K562 (cell line): ENCODE measurements at regions not wholly inside any gene's neighbourhood (a gene's known extent, or its start where the extent isn't known, plus 50 kb on each side); places are given as distances from the start of the nearest gene placed in this dataset.

Source experiments
- ATAC-seq: fragments of 200-7000 bp; cut with Tn5 transposase; 3 replicates; pipeline ENCODE4 v1.9.1; 2020; ENCODE audit warnings: moderate library complexity
- BruUV-seq: library from RNA; stranded (reverse); fragments of 400-500 nt; replicated peaks from 2 replicates; lab custom pipeline; 2021; lab: Mats Ljungman, UMichigan
- CTCF ChIA-PET: fragments of 300-600 bp; formaldehyde crosslinking; extraction: SDS; loops from one replicate; lab custom pipeline; 2021; ENCODE audit warnings: low intra/inter-chr PET ratio; lab: Yijun Ruan, JAX
- POLR2A ChIA-PET: fragments of 300-600, 350-650 bp; sonication (Branson Sonifier 250); formaldehyde crosslinking; extraction: SDS; loops from one replicate; lab custom pipeline; 2021; ENCODE audit warnings: antibody characterized with exemption, inconsistent platforms; lab: Yijun Ruan, JAX
- DNase-seq, 4 experiments: peaks; one replicate each; pipeline versions ENCODE4 v3.0.0 to v3.0.0-alpha.2; 2011 to 2018; ENCODE audit warnings: low spot score in 3 of 4, mixed read lengths in 3 of 4; ENCODE audit errors: extremely low read depth in 1 of 4
- FAIRE-seq: peaks from 2 replicates; lab custom pipeline; 2011; peaks lifted over from hg19 to GRCh38; lab: Jason Lieb, UNC
- H2AFZ ChIP-seq: 2 replicates; pipeline ENCODE4 v1.6.0; 2011; ENCODE audit warnings: low read depth, low read length, control low read depth, inconsistent platforms
- H3K27ac ChIP-seq: fragments of 200-600 bp; 3 replicates; pipeline ENCODE4 v1.8.0; 2011; ENCODE audit warnings: low read depth, mild to moderate bottlenecking, control low read depth, inconsistent platforms, low read length, moderate library complexity, mixed read lengths; ENCODE audit errors: extremely low read depth
- H3K27me3 ChIP-seq, 2 experiments: fragments of 300-600 bp in 1 of 2; 2 replicates in 1 of 2; 3 replicates in 1 of 2; pipeline versions ENCODE4 v1.6.0 to v1.8.0; 2011; ENCODE audit warnings: inconsistent platforms in 2 of 2, low read length in 2 of 2, mild to moderate bottlenecking in 1 of 2, mixed read lengths in 1 of 2, moderate library complexity in 1 of 2; ENCODE audit not compliant: control insufficient read depth in 2 of 2, insufficient read depth in 2 of 2
- H3K36me3 ChIP-seq: fragments of 300-600 bp; 3 replicates; pipeline ENCODE4 v1.8.0; 2011; ENCODE audit warnings: mild to moderate bottlenecking, low read length, inconsistent platforms; ENCODE audit not compliant: control insufficient read depth, insufficient read depth
- H3K4me1 ChIP-seq, 2 experiments: fragments of 200-600 bp in 1 of 2; replicated peaks in 1 of 2; 2 replicates in 1 of 2; 3 replicates in 1 of 2; pipeline versions ENCODE4 v1.5.1 to v1.8.0; 2011; ENCODE audit warnings: inconsistent platforms in 2 of 2, low read length in 2 of 2, mild to moderate bottlenecking in 1 of 2, mixed read lengths in 1 of 2, moderate library complexity in 1 of 2; ENCODE audit not compliant: control insufficient read depth in 2 of 2, insufficient read depth in 2 of 2
- H3K4me2 ChIP-seq: 2 replicates; pipeline ENCODE4 v1.6.1; 2011; ENCODE audit warnings: low read length, control low read depth, inconsistent platforms, mixed read lengths; ENCODE audit not compliant: insufficient read depth
- H3K4me3 ChIP-seq: fragments of 200-600 bp; sonication (generic), shearing (Covaris generic); 2 replicates; pipeline ENCODE4 v1.5.1; 2016; ENCODE audit warnings: control low read depth, inconsistent platforms
- H3K79me2 ChIP-seq: fragments of 200-600 bp; 3 replicates; pipeline ENCODE4 v1.8.0; 2011; ENCODE audit warnings: low read length, inconsistent platforms; ENCODE audit not compliant: control insufficient read depth, insufficient read depth
- H3K9ac ChIP-seq, 2 experiments: 2 replicates each; pipeline versions ENCODE4 v1.6.0 to v1.6.1; 2011; ENCODE audit warnings: low read depth in 2 of 2, low read length in 2 of 2, control low read depth in 1 of 2, inconsistent platforms in 1 of 2, mild to moderate bottlenecking in 1 of 2, mixed read lengths in 1 of 2; ENCODE audit not compliant: insufficient read depth in 1 of 2
- H3K9me1 ChIP-seq: one replicate; pipeline ENCODE4 v1.6.0; 2011; ENCODE audit warnings: inconsistent platforms, mild to moderate bottlenecking, low read length, moderate library complexity; ENCODE audit not compliant: control insufficient read depth, insufficient read depth
- H3K9me3 ChIP-seq: replicated peaks from 2 replicates; pipeline ENCODE4 v1.5.1; 2011; ENCODE audit warnings: low read depth, low read length, inconsistent platforms; ENCODE audit not compliant: control insufficient read depth, insufficient read depth
- H4K20me1 ChIP-seq: replicated peaks from 2 replicates; pipeline ENCODE4 v1.6.1; 2011; ENCODE audit warnings: low read length, inconsistent platforms, mixed read lengths; ENCODE audit not compliant: control insufficient read depth, insufficient read depth
- ARID1B ChIP-seq: fragments of 450-650 bp; IDR thresholded peaks from 2 replicates; pipeline ENCODE4 v1.6.1; 2016; ENCODE audit warnings: antibody characterized with exemption, mild to moderate bottlenecking, inconsistent platforms
- CBX3 ChIP-seq, 2 experiments: IDR thresholded peaks; 1 replicate in 1 of 2; 2 replicates in 1 of 2; pipeline ENCODE4 v1.6.1; 2012; ENCODE audit warnings: inconsistent platforms in 2 of 2, low read length in 2 of 2, borderline replicate concordance in 1 of 2, control low read depth in 1 of 2
- CHCHD3 ChIP-seq: fragments of 250-450 bp; sonication (Bioruptor Pico); IDR thresholded peaks from 2 replicates; pipeline ENCODE4 v2.1.2; 2022; ENCODE audit warnings: mild to moderate bottlenecking
- EP300 ChIP-seq: IDR thresholded peaks from 2 replicates; pipeline ENCODE4 v1.6.1; 2012; ENCODE audit warnings: low read length, improper control_type of control experiment
- HLTF ChIP-seq: fragments of 450-650 bp; IDR thresholded peaks from 2 replicates; pipeline ENCODE4 v1.6.1; 2016
- HNRNPK ChIP-seq: fragments of 200-400 bp; formaldehyde crosslinking; IDR thresholded peaks from one replicate; pipeline ENCODE4 v1.6.1; 2018; ENCODE audit warnings: mild to moderate bottlenecking, low read depth, low read length; ENCODE audit not compliant: poor library complexity, severe bottlenecking
- KLF13 ChIP-seq: fragments of 450-650 bp; IDR thresholded peaks from 2 replicates; pipeline ENCODE4 v1.6.1; 2016; ENCODE audit warnings: missing genetic modification characterization, low read depth, mild to moderate bottlenecking, missing compliant biosample characterization, moderate library complexity, borderline replicate concordance
- MAX ChIP-seq: sonication (generic); formaldehyde crosslinking; IDR thresholded peaks from 2 replicates; pipeline ENCODE4 v1.9.0; 2022; ENCODE audit warnings: mild to moderate bottlenecking, missing genetic modification reagents
- NCOA2 ChIP-seq, 2 experiments: fragments of 450-650 bp; IDR thresholded peaks; 2 replicates each; pipeline ENCODE4 v1.6.1; 2018; ENCODE audit warnings: mild to moderate bottlenecking in 2 of 2, moderate library complexity in 1 of 2; ENCODE audit not compliant: partially characterized antibody in 2 of 2
- NR2F6 ChIP-seq: fragments of 450-650 bp; formaldehyde crosslinking; IDR thresholded peaks from 2 replicates; pipeline ENCODE4 v1.4.0; 2020; ENCODE audit warnings: mild to moderate bottlenecking
- POLR3G ChIP-seq: IDR thresholded peaks from 2 replicates; pipeline ENCODE4 v1.6.1; 2011; ENCODE audit not compliant: insufficient read length, insufficient replicate concordance; ENCODE audit errors: extremely low read depth
- RBM14 ChIP-seq: fragments of 200-400 bp; formaldehyde crosslinking; IDR thresholded peaks from 2 replicates; pipeline ENCODE4 v1.6.1; 2018; ENCODE audit warnings: low read depth, mild to moderate bottlenecking, low read length, moderate library complexity, borderline replicate concordance; ENCODE audit not compliant: insufficient read depth
- RFX5 ChIP-seq: IDR thresholded peaks from 2 replicates; pipeline ENCODE4 v1.6.1; 2011; ENCODE audit warnings: low read depth, mild to moderate bottlenecking, improper control_type of control experiment, low read length
- RFX7 ChIP-seq: fragments of 250-450 bp; sonication (Bioruptor Pico); IDR thresholded peaks from 2 replicates; pipeline ENCODE4 v1.5.1; 2021; ENCODE audit warnings: mild to moderate bottlenecking
- SAFB2 ChIP-seq: fragments of 200-400 bp; formaldehyde crosslinking; IDR thresholded peaks from 2 replicates; pipeline ENCODE4 v1.6.1; 2018; ENCODE audit warnings: borderline replicate concordance, low read length, low read depth, moderate library complexity; ENCODE audit not compliant: severe bottlenecking
- SP1 ChIP-seq: sonication (generic); formaldehyde crosslinking; IDR thresholded peaks from 2 replicates; pipeline ENCODE4 v1.8.1; 2022; ENCODE audit warnings: mild to moderate bottlenecking, missing genetic modification reagents
- TAF7 ChIP-seq: fragments of 450-650 bp; IDR thresholded peaks from 2 replicates; pipeline ENCODE4 v1.6.1; 2016; ENCODE audit warnings: missing genetic modification characterization, missing compliant biosample characterization
- TAL1 ChIP-seq: fragments of 450-650 bp; IDR thresholded peaks from 2 replicates; pipeline ENCODE4 v1.6.1; 2016; ENCODE audit warnings: mild to moderate bottlenecking
- TEAD2 ChIP-seq: fragments of 450-650 bp; IDR thresholded peaks from 2 replicates; pipeline ENCODE4 v1.6.1; 2016; ENCODE audit warnings: missing genetic modification characterization, control low read depth, missing compliant biosample characterization
- ZC3H8 ChIP-seq: fragments of 450-650 bp; IDR thresholded peaks from 2 replicates; pipeline ENCODE4 v1.6.1; 2017
- ZFP36 ChIP-seq: fragments of 150-350 bp; IDR thresholded peaks from 2 replicates; pipeline ENCODE4 v1.6.1; 2018; ENCODE audit warnings: low read length, low read depth; ENCODE audit not compliant: partially characterized antibody
- ZFPM2 ChIP-seq: fragments of 250-450 bp; sonication (Bioruptor Pico); IDR thresholded peaks from 2 replicates; pipeline ENCODE4 v1.5.1; 2022; ENCODE audit warnings: mild to moderate bottlenecking
- ZNF134 ChIP-seq: fragments of 250-450 bp; sonication (Bioruptor Pico); conservative IDR thresholded peaks from 2 replicates; pipeline ENCODE4 v1.4.0; 2020
- ZNF165 ChIP-seq: fragments of 250-450 bp; sonication (Bioruptor Pico); IDR thresholded peaks from 2 replicates; pipeline ENCODE4 v1.4.0; 2020; ENCODE audit warnings: borderline replicate concordance
- ZNF561 ChIP-seq: fragments of 450-650 bp; formaldehyde crosslinking; conservative IDR thresholded peaks from 2 replicates; pipeline ENCODE4 v1.4.0; 2020; ENCODE audit warnings: mild to moderate bottlenecking, moderate library complexity
- ZNF77 ChIP-seq: fragments of 250-450 bp; sonication (Bioruptor Pico); IDR thresholded peaks from 2 replicates; pipeline ENCODE4 v1.5.0; 2020
- WGBS: fragments of 100-300 bp; shearing (Covaris generic); methylation state at CpG from one replicate; pipeline ENCODE4 v1.1.6; 2016; ENCODE audit warnings: low coverage, mixed read lengths; ENCODE audit not compliant: insufficient coverage; ENCODE audit errors: missing lambda C conversion rate; 5-methylcytosine and 5-hydroxymethylcytosine counted together
- in situ Hi-C: fragments of 300-500 bp; cut with MboI; formaldehyde crosslinking; loops from 4 replicates; pipeline ENCODE4 v1.15.0; 2018; ENCODE audit warnings: inconsistent platforms, mixed read lengths
- intact Hi-C: fragments of 100-400 bp; cut with micrococcal nuclease; formaldehyde crosslinking; loops from 2 replicates; pipeline ENCODE4 v1.14.2; 2022
- TF ChIP-seq, protein P1 (sequence below): fragments of 450-650 bp; formaldehyde crosslinking; IDR thresholded peaks from 2 replicates; pipeline ENCODE4 v1.4.0; 2020; ENCODE audit warnings: mild to moderate bottlenecking, moderate library complexity

- no peaks in the 10 kb centered on the region for H3K9me1 ChIP-seq
- no peak overlapping the region; the same call in 2 of the 3 replicates for H3K27ac ChIP-seq
- H3K4me3 ChIP-seq = no peak overlapping the region
- no peaks in the 10 kb centered on the region for H3K36me3 ChIP-seq
- in situ Hi-C loops = no loop called here
- no peak overlapping the region for H3K9ac ChIP-seq
- intact Hi-C loops = no loop called here
- no peak overlapping the region for H3K4me2 ChIP-seq
- H2AFZ ChIP-seq = 0 out of 2 replicates have a peak overlapping the region, but pooled peaks have one; percentile 4
- H3K27me3 ChIP-seq = no peaks in the 10 kb centered on the region
- BruUV-seq = no TSS peak
- FAIRE-seq (no peak), ATAC-seq (peak; percentile 67), DNase-seq (peak in 2 of 4 experiments; percentile 31 to 59)
- 0% methylated on average over 8 of the region's 8 CpGs for WGBS
- no peaks in the 10 kb centered on the region for H3K79me2 ChIP-seq
- H3K4me1 ChIP-seq = peaks cover 0 to 4% of the 10 kb centered on the region in 2 experiments; a peak in 2 of 5 replicates
- no peaks in the 10 kb centered on the region for H4K20me1 ChIP-seq
- H3K9me3 ChIP-seq = no peaks in the 10 kb centered on the region
- POLR2A ChIA-PET = interaction anchor here (0.9 kb wide), 1 partner anchor 26 kb away, joined by 3 read pairs; no protein-coding TSS in a partner anchor
- CTCF ChIA-PET = no interaction called here
- no peak for TF ChIP-seq RFX7 (CRISPR knock-in tag)
- TF ChIP-seq NR2F6 (CRISPR knock-in tag) = no peak
- TF ChIP-seq EP300 = peak; percentile 22; the same call in 1 of the 2 replicates
- TF ChIP-seq KLF13 (tag) = no peak
- TF ChIP-seq SAFB2 = no peak
- no peak for TF ChIP-seq ZFP36
- no peak for TF ChIP-seq CBX3 (IDR thresholded peaks at IDR 0.05; ENCODE audit: borderline replicate concordance in 1 of 2, low read length in 2 of 2)
- TF ChIP-seq CHCHD3 (CRISPR knock-in tag) = no peak
- TF ChIP-seq, protein P1, sequence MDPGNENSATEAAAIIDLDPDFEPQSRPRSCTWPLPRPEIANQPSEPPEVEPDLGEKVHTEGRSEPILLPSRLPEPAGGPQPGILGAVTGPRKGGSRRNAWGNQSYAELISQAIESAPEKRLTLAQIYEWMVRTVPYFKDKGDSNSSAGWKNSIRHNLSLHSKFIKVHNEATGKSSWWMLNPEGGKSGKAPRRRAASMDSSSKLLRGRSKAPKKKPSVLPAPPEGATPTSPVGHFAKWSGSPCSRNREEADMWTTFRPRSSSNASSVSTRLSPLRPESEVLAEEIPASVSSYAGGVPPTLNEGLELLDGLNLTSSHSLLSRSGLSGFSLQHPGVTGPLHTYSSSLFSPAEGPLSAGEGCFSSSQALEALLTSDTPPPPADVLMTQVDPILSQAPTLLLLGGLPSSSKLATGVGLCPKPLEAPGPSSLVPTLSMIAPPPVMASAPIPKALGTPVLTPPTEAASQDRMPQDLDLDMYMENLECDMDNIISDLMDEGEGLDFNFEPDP (CRISPR knock-in tag) = no peak
- TF ChIP-seq ZNF561 (CRISPR knock-in tag) = no peak
- peak; percentile 61; the same call in 1 of the 2 replicates for TF ChIP-seq TAL1
- no peak for TF ChIP-seq SP1 (CRISPR knock-in tag)
- TF ChIP-seq ZC3H8 = no peak
- TF ChIP-seq TAF7 (tag) = no peak
- no peak for TF ChIP-seq ZNF134 (CRISPR knock-in tag)
- TF ChIP-seq RBM14 = no peak
- TF ChIP-seq ZNF165 (CRISPR knock-in tag) = no peak
- no peak for TF ChIP-seq HLTF
- no peak for TF ChIP-seq NCOA2 (IDR thresholded peaks at IDR 0.05; ENCODE audit: partially characterized antibody in 2 of 2)
- no peak for TF ChIP-seq RFX5
- TF ChIP-seq TEAD2 = no peak
- TF ChIP-seq ZFPM2 (CRISPR knock-in tag) = no peak
- peak; percentile 63 for TF ChIP-seq ARID1B
- no peak for TF ChIP-seq POLR3G
- no peak for TF ChIP-seq HNRNPK
- TF ChIP-seq MAX = no peak
- TF ChIP-seq ZNF77 (CRISPR knock-in tag) = no peak
Measured at GRCh38 chr5:3835811-3836210, 240.2 kb downstream of the IRX1 start.
